Mesendoderm (in vitro differentiated cells): ENCODE measurements at regions not wholly inside any gene's neighbourhood (a gene's known extent, or its start where the extent isn't known, plus 50 kb on each side); places are given as distances from the start of the nearest gene placed in this dataset.
"Not testable (repeated sequence)": the region's sequence is repeated elsewhere in the genome, so short reads cannot be mapped to it uniquely, and the experiment has no call there.

ENCODE experiments used
- DNase-seq: peaks from one replicate; pipeline ENCODE4 v3.0.0; 2013
- H2AK5ac ChIP-seq: 2 replicates; pipeline ENCODE4 v1.6.1; 2013; ENCODE audit warnings: low read length, inconsistent platforms
- H2BK120ac ChIP-seq: 2 replicates; pipeline ENCODE4 v1.6.1; 2013; ENCODE audit warnings: low read depth, mild to moderate bottlenecking, low read length, moderate library complexity, mixed read lengths
- H2BK15ac ChIP-seq: replicated peaks from 2 replicates; pipeline ENCODE4 v1.6.1; 2013; ENCODE audit warnings: low read depth, mild to moderate bottlenecking, moderate library complexity
- H2BK5ac ChIP-seq: 2 replicates; pipeline ENCODE4 v1.6.1; 2013; ENCODE audit warnings: low read length, inconsistent platforms
- H3K18ac ChIP-seq: 2 replicates; pipeline ENCODE4 v1.6.1; 2013; ENCODE audit warnings: mild to moderate bottlenecking, low read length, mixed read lengths
- H3K23ac ChIP-seq: one replicate; pipeline ENCODE4 v1.6.1; 2013; ENCODE audit warnings: low read length
- H3K27ac ChIP-seq: 2 replicates; pipeline ENCODE4 v1.5.1; 2013; ENCODE audit warnings: low read depth, mild to moderate bottlenecking, inconsistent platforms, low read length, moderate library complexity
- H3K27me3 ChIP-seq: 2 replicates; pipeline ENCODE4 v1.6.1; 2013; ENCODE audit warnings: low read length, control low read depth, mild to moderate bottlenecking, inconsistent platforms; ENCODE audit not compliant: insufficient read depth, poor library complexity
- H3K36me3 ChIP-seq: 2 replicates; pipeline ENCODE4 v1.6.1; 2013; ENCODE audit warnings: low read length, inconsistent platforms; ENCODE audit not compliant: control insufficient read depth, insufficient read depth
- H3K4ac ChIP-seq: one replicate; pipeline ENCODE4 v1.6.1; 2013; ENCODE audit warnings: low read depth, mild to moderate bottlenecking, low read length, moderate library complexity
- H3K4me1 ChIP-seq: 2 replicates; pipeline ENCODE4 v1.6.1; 2013; ENCODE audit warnings: low read depth, low read length, inconsistent platforms; ENCODE audit not compliant: control insufficient read depth
- H3K4me2 ChIP-seq: 2 replicates; pipeline ENCODE4 v1.6.1; 2013; ENCODE audit warnings: low read length
- H3K4me3 ChIP-seq: 2 replicates; pipeline ENCODE4 v1.5.1; 2013; ENCODE audit warnings: mild to moderate bottlenecking, low read length
- H3K56ac ChIP-seq: one replicate; pipeline ENCODE4 v1.6.1; 2013; ENCODE audit warnings: low read length
- H3K79me1 ChIP-seq: 2 replicates; pipeline ENCODE4 v1.6.1; 2013; ENCODE audit warnings: low read length, inconsistent platforms
- H3K79me2 ChIP-seq: 2 replicates; pipeline ENCODE4 v1.6.1; 2013; ENCODE audit warnings: mild to moderate bottlenecking, low read length; ENCODE audit not compliant: control insufficient read depth, insufficient read depth
- H3K9ac ChIP-seq: 2 replicates; pipeline ENCODE4 v1.6.1; 2013; ENCODE audit warnings: low read length, inconsistent platforms
- H4K5ac ChIP-seq: one replicate; pipeline ENCODE4 v1.6.1; 2013; ENCODE audit warnings: low read length
- H4K8ac ChIP-seq: one replicate; pipeline ENCODE4 v1.6.1; 2013; ENCODE audit warnings: low read depth, mild to moderate bottlenecking, control low read depth, low read length, moderate library complexity
- WGBS: extraction: QIAGEN DNeasy Blood & Tissue Kit; methylation state at CpG from one replicate; pipeline ENCODE4 v1.1.7; 2013; ENCODE audit warnings: low lambda C conversion rate, missing lambda C conversion rate; ENCODE audit not compliant: insufficient coverage; ENCODE audit errors: extremely low coverage; 5-methylcytosine and 5-hydroxymethylcytosine counted together

DNA sequence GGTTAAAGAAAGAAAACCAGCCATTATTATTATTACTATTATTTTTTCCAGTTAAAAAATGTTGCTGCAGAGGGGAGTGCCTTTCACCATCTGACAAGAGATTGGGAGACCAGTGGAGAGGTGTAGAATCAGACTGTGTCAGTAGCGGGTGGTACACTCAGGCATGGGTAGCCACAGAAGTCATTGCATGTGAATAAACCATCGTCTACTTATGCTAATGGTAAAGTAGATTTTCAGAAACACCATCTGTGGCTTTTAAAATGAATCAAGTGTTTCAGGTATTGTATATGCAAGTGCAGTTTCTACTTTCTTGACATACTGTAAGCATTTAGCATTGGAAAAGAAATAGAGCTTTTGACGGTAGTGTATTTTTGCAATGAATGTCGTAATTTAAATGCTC, 131.5 kb upstream of the SP8 start:
- H3K79me1 ChIP-seq, result no peaks in the 10 kb centered on the region
- no peak overlapping the region for H3K4ac ChIP-seq
- H3K18ac ChIP-seq, result no peak overlapping the region
- no peak overlapping the region for H3K27ac ChIP-seq
- no peaks in the 10 kb centered on the region for H3K27me3 ChIP-seq
- no peak for DNase-seq
- no peaks in the 10 kb centered on the region for H3K4me1 ChIP-seq
- H4K5ac ChIP-seq, result no peak overlapping the region
- H3K36me3 ChIP-seq, result no peaks in the 10 kb centered on the region
- no peak overlapping the region for H3K4me3 ChIP-seq
- no CpG with 5 or more reads among the region's 4 CpGs for WGBS
- H3K23ac ChIP-seq, result no peak overlapping the region
- no peaks in the 10 kb centered on the region for H3K79me2 ChIP-seq
- no peak overlapping the region for H2BK15ac ChIP-seq
- no peak overlapping the region for H3K56ac ChIP-seq
- no peak overlapping the region for H3K9ac ChIP-seq
- H3K4me2 ChIP-seq, result no peak overlapping the region
- H2AK5ac ChIP-seq, result no peak overlapping the region
- no peak overlapping the region for H2BK5ac ChIP-seq
- H2BK120ac ChIP-seq, result no peak overlapping the region
- no peak overlapping the region for H4K8ac ChIP-seq

- H3K4me2 ChIP-seq, H4K8ac ChIP-seq, H3K79me1 ChIP-seq, H2BK5ac ChIP-seq, H3K18ac ChIP-seq, DNase-seq, H3K79me2 ChIP-seq, H3K9ac ChIP-seq, H3K27ac ChIP-seq, H3K56ac ChIP-seq, H3K23ac ChIP-seq, H4K5ac ChIP-seq, H2AK5ac ChIP-seq, H3K4ac ChIP-seq, H3K4me1 ChIP-seq, H2BK120ac ChIP-seq, H3K36me3 ChIP-seq, H2BK15ac ChIP-seq, H3K4me3 ChIP-seq, H3K27me3 ChIP-seq: not testable (repeated sequence)
Observed at GRCh38 chr7:20927178-20927577, 140.5 kb upstream of the SP8 start.

DNA sequence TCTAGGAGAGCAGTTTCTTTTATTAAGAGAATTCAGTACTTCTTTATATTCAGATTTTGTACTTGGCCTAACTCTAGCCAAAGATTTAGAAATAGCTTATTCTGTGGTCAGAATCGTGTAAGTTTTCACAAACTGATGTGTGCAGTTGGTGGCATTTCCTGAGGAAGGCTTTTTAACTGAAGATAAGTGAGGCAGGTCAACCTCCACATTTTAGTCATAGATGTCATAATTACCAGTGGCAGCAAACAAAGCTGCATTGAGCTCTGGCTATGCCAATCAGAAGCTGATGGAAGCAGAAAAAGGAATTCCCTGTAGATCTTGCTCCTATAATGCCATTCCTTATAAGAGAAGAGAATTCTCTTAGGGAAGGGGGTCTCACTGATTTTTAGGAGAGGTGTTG, 141.3 kb upstream of the SP8 start:
- no peak overlapping the region for H4K5ac ChIP-seq
- no peaks in the 10 kb centered on the region for H3K36me3 ChIP-seq
- WGBS, result no CpG with 5 or more reads among the region's 1 CpG
- no peak overlapping the region for H3K27ac ChIP-seq
- H3K4me3 ChIP-seq, result no peak overlapping the region
- no peak overlapping the region for H3K4me2 ChIP-seq
- H3K56ac ChIP-seq, result no peak overlapping the region
- H3K27me3 ChIP-seq, result no peaks in the 10 kb centered on the region
- H3K9ac ChIP-seq, result no peak overlapping the region
- no peak overlapping the region for H4K8ac ChIP-seq
- no peak overlapping the region for H2BK5ac ChIP-seq
- H3K79me1 ChIP-seq, result no peaks in the 10 kb centered on the region
- H3K4ac ChIP-seq, result no peak overlapping the region
- no peak overlapping the region for H2BK120ac ChIP-seq
- no peak for DNase-seq
- no peak overlapping the region for H3K23ac ChIP-seq
- H2BK15ac ChIP-seq, result no peak overlapping the region
- no peak overlapping the region for H3K18ac ChIP-seq
- H2AK5ac ChIP-seq, result no peak overlapping the region
- no peaks in the 10 kb centered on the region for H3K79me2 ChIP-seq
- no peaks in the 10 kb centered on the region for H3K4me1 ChIP-seq

- H3K27ac ChIP-seq, result no peak overlapping the region
Observed at GRCh38 chr7:20929199-20929598, 142.5 kb upstream of the SP8 start.

DNA sequence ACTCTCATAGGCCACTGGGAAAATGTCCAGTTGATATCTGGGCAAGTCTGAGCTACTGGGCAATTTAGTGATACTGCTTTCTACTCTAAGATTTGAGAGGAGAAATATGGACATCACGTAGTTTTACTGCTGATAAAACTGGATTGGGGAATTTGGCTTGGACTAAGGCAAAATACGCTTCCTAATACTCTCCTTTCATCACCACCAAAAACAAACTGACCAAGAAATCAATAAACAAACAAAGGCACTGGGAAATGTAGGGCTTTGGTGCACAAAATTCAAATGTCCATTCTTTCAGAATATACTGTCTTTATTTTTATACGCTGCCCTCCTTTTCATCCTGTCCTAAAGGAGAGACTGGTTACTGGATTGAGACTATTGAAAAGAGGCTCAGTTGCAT, 145.1 kb upstream of the SP8 start:
- H3K36me3 ChIP-seq, result no peaks in the 10 kb centered on the region
- H2BK15ac ChIP-seq, result no peak overlapping the region
- H3K23ac ChIP-seq, result no peak overlapping the region
- H2BK5ac ChIP-seq, result no peak overlapping the region
- H3K4ac ChIP-seq, result no peak overlapping the region
- H2BK120ac ChIP-seq, result no peak overlapping the region
- H3K4me2 ChIP-seq, result no peak overlapping the region
- H3K4me1 ChIP-seq, result no peaks in the 10 kb centered on the region
- WGBS, result no CpG with 5 or more reads among the region's 3 CpGs
- no peaks in the 10 kb centered on the region for H3K79me2 ChIP-seq
- no peak overlapping the region for H3K18ac ChIP-seq
- no peak overlapping the region for H3K56ac ChIP-seq
- DNase-seq, result no peak
- H4K5ac ChIP-seq, result no peak overlapping the region
- no peak overlapping the region for H3K9ac ChIP-seq
- H3K4me3 ChIP-seq, result no peak overlapping the region
- H3K27me3 ChIP-seq, result no peaks in the 10 kb centered on the region
- H4K8ac ChIP-seq, result no peak overlapping the region
- H3K27ac ChIP-seq, result no peak overlapping the region
- H3K79me1 ChIP-seq, result no peaks in the 10 kb centered on the region
- H2AK5ac ChIP-seq, result no peak overlapping the region

More at GRCh38 chr7:20929199-20929598, 142.5 kb upstream of the SP8 start:
- H2BK120ac ChIP-seq, result no peak overlapping the region
- H4K8ac ChIP-seq, result no peak overlapping the region
- H3K56ac ChIP-seq, result no peak overlapping the region
- no peaks in the 10 kb centered on the region for H3K27me3 ChIP-seq
- WGBS, result no CpG with 5 or more reads among the region's 4 CpGs
- no peaks in the 10 kb centered on the region for H3K36me3 ChIP-seq
- no peak overlapping the region for H3K4me2 ChIP-seq
- H3K23ac ChIP-seq, result no peak overlapping the region
- no peak overlapping the region for H4K5ac ChIP-seq
- H3K79me1 ChIP-seq, result no peaks in the 10 kb centered on the region
- H3K4ac ChIP-seq, result no peak overlapping the region
- H2BK5ac ChIP-seq, result no peak overlapping the region
- H2BK15ac ChIP-seq, result no peak overlapping the region
- H2AK5ac ChIP-seq, result no peak overlapping the region
- no peak overlapping the region for H3K4me3 ChIP-seq
- no peaks in the 10 kb centered on the region for H3K4me1 ChIP-seq
- H3K9ac ChIP-seq, result no peak overlapping the region
- DNase-seq, result no peak
- no peaks in the 10 kb centered on the region for H3K79me2 ChIP-seq
- no peak overlapping the region for H3K18ac ChIP-seq

DNA sequence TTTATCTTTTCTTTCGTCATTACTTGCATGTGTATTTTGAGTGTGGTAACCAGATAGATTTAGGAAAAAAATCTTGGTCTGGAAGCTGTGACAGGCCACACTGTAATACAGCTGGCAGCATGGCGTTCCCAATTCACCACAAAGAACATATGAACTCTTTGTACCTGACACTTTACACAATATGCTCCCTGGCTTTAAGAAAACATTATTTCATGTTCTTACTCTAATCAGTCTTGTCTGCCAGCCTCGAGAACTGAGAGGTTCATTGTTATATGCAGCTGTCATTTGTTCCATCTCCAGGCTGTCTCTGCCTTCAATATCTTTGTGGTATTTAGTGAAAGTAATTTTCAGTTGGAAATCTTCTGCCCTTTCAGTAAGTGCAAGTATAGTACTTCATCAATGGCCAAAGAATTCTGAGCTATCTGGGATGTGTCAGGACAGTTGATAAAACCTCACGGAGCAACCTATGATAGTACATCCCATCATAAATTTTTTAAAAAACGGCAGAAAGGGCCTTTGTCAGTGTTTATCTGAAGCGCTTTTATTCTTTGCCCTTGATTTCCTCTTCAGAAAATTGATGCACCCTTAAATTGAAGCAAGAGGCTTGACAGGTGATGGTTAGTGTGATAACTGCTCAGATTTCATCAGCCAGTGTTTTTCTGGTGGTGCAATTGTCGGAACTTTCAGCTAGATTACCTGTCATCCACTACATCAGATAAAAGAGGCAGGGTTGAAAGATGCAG, 146.3 kb upstream of the SP8 start:
- Histone ChIP-seq H3K4me3 (no peak overlapping the region), H3K23ac (no peak overlapping the region)
- WGBS, result no CpG with 5 or more reads among the region's 7 CpGs

More for the DNA sequence above, 146.3 kb upstream of the SP8 start:
- Histone ChIP-seq H3K79me1 (no peaks in the 10 kb centered on the region), H3K27me3 (no peaks in the 10 kb centered on the region), H3K18ac (no peak overlapping the region), H3K79me2 (no peaks in the 10 kb centered on the region), H3K4ac (no peak overlapping the region), H3K36me3 (no peaks in the 10 kb centered on the region), H2BK120ac (no peak overlapping the region), H3K4me1 (no peaks in the 10 kb centered on the region), H2BK5ac (no peak overlapping the region), H4K8ac (no peak overlapping the region), H3K4me2 (no peak overlapping the region), H2AK5ac (no peak overlapping the region), H3K27ac (no peak overlapping the region), H4K5ac (no peak overlapping the region), H3K9ac (no peak overlapping the region), H2BK15ac (no peak overlapping the region), H3K56ac (no peak overlapping the region)
- no peak for DNase-seq
